GM19395 (cell line): ENCODE measurements at regions not wholly inside any gene's neighbourhood (a gene's known extent, or its start where the extent isn't known, plus 50 kb on each side); places are given as distances from the start of the nearest gene placed in this dataset.
"Not testable (repeated sequence)": the region's sequence is repeated elsewhere in the genome, so short reads cannot be mapped to it uniquely, and the experiment has no call there.

Experiments
- ATAC-seq: cut with Tn5 transposase; IDR thresholded peaks from one replicate; pipeline ENCODE4 v1.9.1; 2021; ENCODE audit warnings: mild to moderate bottlenecking, moderate library complexity; ENCODE audit not compliant: unreplicated experiment

DNA sequence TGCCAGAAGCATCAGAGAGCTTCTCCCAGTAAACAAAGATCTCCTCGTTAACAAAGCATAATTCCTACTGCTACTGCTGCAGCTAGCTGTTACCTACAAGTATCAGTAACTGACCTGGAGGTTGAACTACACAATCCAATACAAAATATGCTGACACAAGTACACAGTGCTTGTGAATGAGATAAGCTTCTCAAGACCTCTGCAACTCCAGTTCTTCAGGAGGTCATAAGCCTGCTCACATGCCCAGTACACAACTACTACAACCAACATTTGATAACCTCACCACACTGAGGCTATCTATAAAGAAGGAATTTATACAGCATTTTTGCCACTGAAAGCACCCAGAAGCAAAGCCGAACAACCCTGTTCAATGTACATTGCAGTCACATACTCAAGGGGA is 66.7 kb upstream of the SMARCAD1 start:
- ATAC-seq, result no peak

DNA sequence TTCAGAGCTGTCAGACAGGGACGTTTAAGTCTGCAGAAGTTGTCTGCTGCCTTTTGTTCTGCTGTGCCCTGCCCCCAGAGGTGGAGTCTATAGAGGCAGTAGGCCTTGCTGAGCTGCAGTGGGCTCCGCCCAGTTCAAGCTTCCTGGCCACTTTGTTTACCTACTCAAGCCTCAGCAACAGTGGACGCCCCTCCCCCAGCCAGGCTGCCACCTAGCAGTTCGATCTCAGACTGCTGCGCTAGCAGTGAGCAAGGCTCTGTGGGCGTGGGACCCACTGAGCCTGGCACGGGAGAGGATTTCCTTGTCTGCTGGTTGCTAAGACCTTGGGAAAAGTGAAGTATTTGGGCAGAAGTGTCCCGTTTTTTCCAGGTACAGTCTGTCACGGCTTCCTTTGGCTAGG is 59.6 kb upstream of the SMARCAD1 start:
- ATAC-seq, result not testable (repeated sequence)

DNA sequence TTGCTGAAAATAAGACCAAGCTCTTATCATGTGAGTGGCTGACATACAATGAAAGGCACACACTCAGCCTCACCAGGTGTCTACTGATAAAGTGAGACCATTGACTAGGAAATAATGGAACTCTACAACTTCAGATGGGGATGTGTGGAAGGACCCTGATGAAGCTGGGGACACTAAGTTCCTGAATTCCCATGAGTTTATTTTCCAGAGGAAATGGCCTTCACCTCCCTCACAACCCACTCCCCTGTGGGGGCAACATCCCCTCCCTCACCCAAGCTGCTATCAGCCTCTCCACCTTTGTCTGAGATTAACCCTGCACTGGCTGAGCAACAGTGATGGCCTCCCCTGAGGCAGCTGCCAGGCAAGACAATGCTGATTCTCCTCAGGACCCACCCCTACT is 55.2 kb upstream of the SMARCAD1 start:
- ATAC-seq, result no peak

DNA sequence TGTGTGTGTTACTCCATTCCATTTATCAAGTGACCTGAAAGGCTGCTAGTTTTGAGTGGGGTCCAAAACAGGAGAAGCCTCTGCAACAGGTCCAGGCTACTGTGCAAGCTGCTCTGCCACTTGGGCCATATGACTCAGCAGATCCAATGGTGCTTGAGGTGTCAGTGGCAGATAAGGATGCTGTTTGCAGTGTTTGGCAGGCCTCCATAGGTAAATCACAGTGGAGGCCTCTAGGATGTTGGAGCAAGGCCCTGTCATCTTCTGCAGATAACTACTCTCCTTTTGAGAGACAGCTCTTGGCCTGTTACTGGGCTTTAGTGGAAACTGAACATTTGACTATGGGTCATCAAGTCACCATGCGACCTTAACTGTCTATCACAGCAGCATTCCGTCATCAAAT is 52.3 kb upstream of the SMARCAD1 start:
- not testable (repeated sequence) for ATAC-seq

DNA sequence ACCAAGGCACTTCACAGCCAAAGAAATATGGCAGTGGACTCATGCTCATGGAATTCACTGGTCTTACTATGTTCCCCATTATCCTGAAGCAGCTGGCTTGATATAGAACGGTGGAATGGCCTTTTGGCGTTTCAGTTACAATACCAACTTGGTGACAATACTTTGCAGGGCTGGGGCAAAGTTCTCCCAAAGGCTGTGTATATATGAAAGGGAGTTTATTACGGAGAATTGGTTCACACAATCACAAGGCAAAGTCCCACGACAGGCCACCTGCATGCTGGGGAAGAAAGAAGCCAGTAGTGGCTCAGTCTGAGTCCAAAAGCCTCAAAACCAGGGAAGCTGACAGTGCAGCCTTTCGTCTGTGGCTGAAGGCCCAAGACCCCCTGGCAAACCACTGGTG is 50.8 kb upstream of the SMARCAD1 start:
- ATAC-seq, result no peak
